GM19468 (cell line): ENCODE measurements at regions not wholly inside any gene's neighbourhood (a gene's known extent, or its start where the extent isn't known, plus 50 kb on each side); places are given as distances from the start of the nearest gene placed in this dataset.

Experiments
- ATAC-seq: cut with Tn5 transposase; IDR thresholded peaks from one replicate; pipeline ENCODE4 v1.9.1; 2021; ENCODE audit warnings: mild to moderate bottlenecking, moderate library complexity, moderate number of reproducible peaks; ENCODE audit not compliant: unreplicated experiment; ENCODE audit errors: extremely low read depth

GRCh38 chr10:128277267-128277840 is 151.1 kb upstream of the MKI67 start:
- no peak for ATAC-seq

GRCh38 chr10:128278362-128278761 is 152.1 kb upstream of the MKI67 start:
- ATAC-seq: no peak

DNA sequence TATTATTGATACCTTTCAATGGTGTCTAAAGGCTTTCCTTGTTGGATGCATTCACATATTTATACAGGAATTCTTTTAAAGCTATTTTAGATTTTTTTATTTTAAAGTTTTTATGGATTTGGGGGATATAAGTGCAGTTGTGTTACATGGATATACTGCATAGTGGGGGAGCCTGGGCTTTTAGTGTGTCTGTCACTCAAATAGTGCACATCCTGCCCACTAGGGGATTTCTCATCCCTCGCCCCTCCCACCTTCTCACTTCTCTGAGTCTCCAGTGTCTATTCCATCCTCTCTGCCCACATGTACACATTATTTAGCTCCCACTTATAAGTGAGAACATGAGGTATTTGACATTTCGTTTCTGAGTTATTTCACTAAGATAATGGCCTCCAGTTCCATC is 154.0 kb upstream of the MKI67 start:
- ATAC-seq: no peak

DNA sequence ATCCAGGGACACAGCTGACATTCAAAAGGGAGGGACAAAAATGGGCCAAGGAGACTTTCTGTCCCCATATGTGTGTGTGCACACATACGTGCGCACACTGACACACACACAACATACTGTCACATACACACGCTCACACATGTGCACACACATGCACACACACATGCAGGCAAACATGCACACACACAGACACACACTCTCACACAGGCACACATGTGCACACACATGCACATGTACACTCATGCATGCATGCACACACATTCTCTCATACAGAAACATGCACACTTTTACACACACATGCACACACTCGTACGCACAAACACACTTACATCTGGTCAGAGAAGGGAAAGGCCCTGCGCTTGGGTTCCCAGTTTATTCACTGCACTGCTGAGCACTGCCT is 155.1 kb upstream of the MKI67 start:
- no peak for ATAC-seq

DNA sequence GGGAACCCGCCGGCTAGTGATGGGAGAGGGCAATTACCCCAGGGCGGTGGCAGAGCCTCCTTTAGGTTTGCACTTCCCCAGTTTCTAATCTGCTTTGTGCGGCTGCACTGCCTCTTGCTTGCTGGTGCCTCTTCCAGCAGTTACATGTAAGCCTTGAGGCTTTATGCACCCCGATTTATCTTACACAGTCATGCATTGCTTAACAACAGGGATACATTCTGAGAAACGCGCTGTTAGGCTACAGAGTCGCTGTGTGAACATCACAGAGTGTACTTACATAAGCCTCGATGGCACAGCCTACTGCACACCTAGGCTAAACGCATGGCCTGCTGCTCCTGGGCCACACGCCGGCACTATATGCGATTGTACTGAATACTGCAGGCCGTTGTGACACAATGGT is 155.6 kb upstream of the MKI67 start:
- ATAC-seq: no peak

DNA sequence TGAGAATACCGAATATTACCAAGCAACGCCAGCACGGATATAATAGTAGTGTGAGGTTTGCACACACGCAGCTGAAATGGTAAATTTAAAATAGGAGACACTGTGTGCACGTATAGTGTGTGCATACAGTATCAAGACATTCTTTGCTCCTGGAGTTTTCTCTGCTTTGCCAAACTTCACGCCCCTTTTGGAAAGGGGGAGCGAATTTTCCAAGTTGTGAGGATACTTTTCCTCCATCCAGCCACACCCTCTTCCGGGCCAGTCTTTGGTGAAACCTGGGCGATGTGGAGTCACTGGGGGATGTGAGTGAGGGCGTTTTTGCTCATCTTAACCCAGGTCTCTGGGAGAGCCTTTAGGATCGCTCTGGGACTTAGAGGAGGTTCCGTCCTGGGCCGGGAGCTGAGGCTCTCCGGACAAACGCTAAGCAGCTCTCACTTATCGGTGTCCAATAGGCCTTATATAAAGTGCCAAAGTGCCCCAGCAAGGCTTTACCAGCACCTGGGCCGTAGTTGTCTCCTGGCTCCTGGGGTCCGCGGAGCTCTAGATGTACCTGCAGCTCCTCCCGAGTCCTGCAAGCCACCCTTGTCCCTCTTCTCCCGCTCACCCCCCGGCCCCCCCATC is 160.0 kb upstream of the MKI67 start:
- ATAC-seq: no peak

GRCh38 chr10:128286762-128287500 is 160.7 kb upstream of the MKI67 start:
- no peak for ATAC-seq

- no peak for ATAC-seq
These were observed 161.7 kb upstream of the MKI67 start for GRCh38 chr10:128287921-128288320.

DNA sequence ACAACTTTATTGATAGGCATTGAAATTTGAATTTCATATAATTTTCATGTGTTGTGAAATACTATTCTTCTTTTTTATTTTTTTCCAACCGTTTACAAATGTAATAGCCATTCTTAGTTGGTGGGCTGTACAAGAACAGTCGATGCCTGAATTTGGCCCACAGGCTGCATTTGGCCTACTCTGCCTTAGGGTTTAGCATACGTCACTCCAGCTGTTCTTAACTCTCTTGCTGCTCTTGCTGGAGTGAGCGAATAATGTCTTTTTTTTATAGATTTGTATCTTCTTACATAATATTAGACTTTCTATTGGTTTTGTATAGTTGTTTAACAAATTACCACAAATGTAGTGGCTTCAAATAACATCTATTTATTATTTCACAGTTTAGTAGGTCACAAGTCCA is 163.4 kb upstream of the MKI67 start:
- ATAC-seq: no peak

GRCh38 chr10:128295003-128295402 is 168.8 kb upstream of the MKI67 start:
- ATAC-seq: no peak

GRCh38 chr10:128296253-128297007 is 170.2 kb upstream of the MKI67 start:
- ATAC-seq: no peak

GRCh38 chr10:128297709-128298378 is 171.6 kb upstream of the MKI67 start:
- no peak for ATAC-seq

DNA sequence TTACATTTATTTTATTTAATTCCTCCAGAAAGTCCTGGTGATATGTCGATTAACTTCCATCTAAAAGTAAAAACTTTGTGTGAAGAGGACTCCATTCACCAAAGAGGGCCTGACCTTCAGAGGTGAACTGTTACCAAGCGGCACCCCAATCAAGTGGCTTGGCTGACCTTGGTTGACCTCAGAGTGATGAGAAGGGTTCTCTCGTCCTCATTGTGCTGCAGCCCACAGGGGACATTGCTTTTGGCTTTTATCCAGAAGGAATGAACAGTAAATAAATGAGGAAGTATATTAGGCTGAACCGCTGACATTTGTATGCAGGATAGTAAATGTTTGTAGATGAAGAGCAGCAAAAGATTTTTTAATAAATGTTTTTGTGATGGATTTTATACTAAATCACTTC is 172.4 kb upstream of the MKI67 start:
- ATAC-seq: no peak

DNA sequence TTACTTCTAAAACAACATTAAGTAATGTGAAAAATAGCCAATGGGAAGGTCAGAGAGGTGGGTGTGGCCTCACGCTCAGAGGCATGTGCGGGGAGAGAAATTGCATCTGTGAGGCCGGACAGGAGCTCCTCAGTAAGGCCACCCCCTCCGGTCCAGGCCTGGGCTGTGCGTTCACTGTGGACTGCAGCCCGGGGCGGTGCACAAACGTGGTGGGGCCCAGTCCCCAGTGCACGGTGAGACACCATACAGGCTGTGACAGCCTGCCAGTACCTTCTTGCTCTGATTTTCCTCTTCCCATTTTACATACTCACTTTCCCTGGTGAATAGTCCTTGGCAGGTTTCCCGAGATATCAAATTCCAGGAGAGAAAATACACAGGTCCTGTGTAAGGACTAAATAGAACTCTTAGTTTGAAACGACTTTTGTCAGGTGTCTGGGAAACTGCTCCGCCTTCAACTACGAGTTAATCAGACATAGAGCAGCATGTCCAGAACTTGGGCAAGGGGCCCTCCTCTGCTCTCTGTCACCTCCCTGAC is 174.1 kb upstream of the MKI67 start:
- ATAC-seq: no peak

DNA sequence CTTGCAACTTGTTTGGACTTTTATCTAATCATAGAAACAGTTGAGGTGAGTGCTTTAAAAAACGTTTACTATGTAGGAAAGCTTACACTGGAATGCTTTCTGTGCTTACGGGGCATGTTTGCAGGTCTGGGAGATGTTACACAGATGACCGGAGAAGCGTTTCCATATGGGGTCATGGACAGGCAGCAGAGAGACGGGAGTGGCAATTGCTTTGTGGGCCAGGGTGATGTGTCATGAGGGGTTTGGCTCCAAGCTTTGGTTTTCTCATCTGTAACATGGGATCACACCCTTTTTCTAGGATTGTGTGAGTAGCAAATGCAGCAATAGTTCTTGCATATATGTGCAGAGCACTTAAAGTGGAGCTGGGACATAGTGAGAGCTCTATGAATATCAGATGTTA is 174.8 kb upstream of the MKI67 start:
- no peak for ATAC-seq

DNA sequence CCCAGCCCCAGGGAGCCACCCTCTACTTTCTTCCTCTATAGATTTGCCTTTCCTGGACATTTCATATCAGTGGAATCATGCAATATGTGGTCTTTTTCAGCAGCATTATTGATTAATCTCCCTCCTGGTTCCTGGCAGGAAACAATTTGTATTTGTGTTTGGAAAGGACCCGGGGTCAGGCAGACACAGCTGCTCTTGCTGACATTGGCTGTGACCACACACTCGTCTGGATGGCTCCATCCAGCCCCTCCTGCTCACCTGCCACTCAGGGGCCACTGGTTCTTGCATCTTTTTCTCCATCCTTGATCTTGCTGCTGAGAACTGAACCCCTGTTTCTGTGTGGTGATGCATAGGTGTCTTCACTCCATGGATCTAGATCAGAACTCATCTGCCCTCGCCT is 176.6 kb upstream of the MKI67 start:
- ATAC-seq: no peak

GRCh38 chr10:128304271-128304670 is 178.0 kb upstream of the MKI67 start:
- ATAC-seq: no peak

GRCh38 chr10:128305601-128306345 is 179.6 kb upstream of the MKI67 start:
- ATAC-seq: no peak

DNA sequence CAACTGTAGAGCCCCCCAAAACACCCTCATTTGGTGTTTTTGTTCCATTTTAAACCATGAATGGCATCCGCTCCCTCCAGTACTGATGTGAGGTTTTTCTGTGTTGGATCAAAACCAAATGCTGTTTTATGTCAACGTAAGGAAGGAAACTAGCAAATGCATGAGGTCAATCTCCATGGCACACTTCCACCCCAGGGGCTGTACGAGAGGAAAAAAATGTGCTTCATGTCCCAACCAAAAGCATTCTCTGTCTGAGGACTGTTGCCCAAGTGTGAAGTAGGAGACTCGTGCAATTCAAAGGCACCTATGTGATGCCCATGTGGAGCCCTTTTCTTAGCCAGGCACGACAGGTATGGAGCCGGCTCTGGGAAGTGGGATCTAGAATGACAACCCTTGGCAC is 180.3 kb upstream of the MKI67 start:
- ATAC-seq: no peak

GRCh38 chr10:128306966-128307365 is 180.7 kb upstream of the MKI67 start:
- no peak for ATAC-seq
